ENCODE measurements at regions not wholly inside any gene's neighbourhood (a gene's known extent, or its start where the extent isn't known, plus 50 kb on each side); places are given as distances from the start of the nearest gene placed in this dataset.

GRCh38 chr1:57632401-57632800 lies 208.5 kb upstream of the DAB1 start:
- no peak for TF ChIP-seq CTCF (conservative IDR thresholded peaks at IDR 0.05)
- H3K27ac Mint-ChIP-seq = no peak overlapping the region
- no peaks in the 10 kb centered on the region for H3K9me3 Mint-ChIP-seq
- no peaks in the 10 kb centered on the region for H3K27me3 ChIP-seq (ENCODE audit: control insufficient read depth, insufficient read depth, low read length, poor library complexity, severe bottlenecking)
- no peak overlapping the region for H3K4me3 ChIP-seq (ENCODE audit: low read length)
- no peaks in the 10 kb centered on the region for H3K9me3 ChIP-seq (ENCODE audit: control insufficient read depth, low read length)
- DNase-seq = peak; percentile 55
- H3K9ac ChIP-seq (ENCODE audit: extremely low read depth, low read length, poor library complexity, severe bottlenecking) = no peak overlapping the region
- H3K36me3 ChIP-seq (ENCODE audit: control insufficient read depth, insufficient read depth, low read length) = no peaks in the 10 kb centered on the region
- no peak overlapping the region for H3K4me3 Mint-ChIP-seq
- no peaks in the 10 kb centered on the region for H3K4me1 ChIP-seq (ENCODE audit: control insufficient read depth, insufficient read depth, low read length)
- peaks cover 22% of the 10 kb centered on the region for H3K4me1 Mint-ChIP-seq
- 73 to 92% methylated on average over 1 to 3 of the region's 3 CpGs for WGBS, 2 experiments (ENCODE audit: insufficient coverage in 1 of 2, insufficient read length in 1 of 2)
- H3K27ac ChIP-seq (ENCODE audit: low read depth, low read length) = no peak overlapping the region
- H3K36me3 Mint-ChIP-seq (ENCODE audit: low read depth) = no peaks in the 10 kb centered on the region
- no peaks in the 10 kb centered on the region for H3K27me3 Mint-ChIP-seq (ENCODE audit: insufficient read depth)

- no peak overlapping the region for H3K4me3 Mint-ChIP-seq
- H3K9me3 Mint-ChIP-seq = no peaks in the 10 kb centered on the region
- Histone ChIP-seq H3K4me3 (ENCODE audit: low read length) (no peak overlapping the region), H3K36me3 (ENCODE audit: control insufficient read depth, insufficient read depth, low read length) (no peaks in the 10 kb centered on the region), H3K27me3 (ENCODE audit: control insufficient read depth, insufficient read depth, low read length, poor library complexity, severe bottlenecking) (no peaks in the 10 kb centered on the region), H3K9ac (ENCODE audit: extremely low read depth, low read length, poor library complexity, severe bottlenecking) (no peak overlapping the region), H3K27ac (ENCODE audit: low read depth, low read length) (no peak overlapping the region), H3K9me3 (ENCODE audit: control insufficient read depth, low read length) (no peaks in the 10 kb centered on the region), H3K4me1 (ENCODE audit: control insufficient read depth, insufficient read depth, low read length) (peaks cover 20% of the 10 kb centered on the region)
- no peak for TF ChIP-seq CTCF (conservative IDR thresholded peaks at IDR 0.05)
- H3K36me3 Mint-ChIP-seq (ENCODE audit: low read depth) = no peaks in the 10 kb centered on the region
- H3K27ac Mint-ChIP-seq = no peak overlapping the region
- no peak for DNase-seq
- peaks cover 46% of the 10 kb centered on the region for H3K4me1 Mint-ChIP-seq
- no peaks in the 10 kb centered on the region for H3K27me3 Mint-ChIP-seq (ENCODE audit: insufficient read depth)
These were observed 203.8 kb upstream of the DAB1 start for GRCh38 chr1:57627612-57628011.

- Mint-ChIP-seq H3K4me3 (peak overlapping the region; percentile 11), H3K4me1 (peaks cover 39% of the 10 kb centered on the region), H3K36me3 (ENCODE audit: low read depth) (no peaks in the 10 kb centered on the region), H3K27ac (no peak overlapping the region), H3K27me3 (ENCODE audit: insufficient read depth) (no peaks in the 10 kb centered on the region), H3K9me3 (no peaks in the 10 kb centered on the region)
- peak; percentile 63 for DNase-seq
- H3K27me3 ChIP-seq (ENCODE audit: control insufficient read depth, insufficient read depth, low read length, poor library complexity, severe bottlenecking) = no peaks in the 10 kb centered on the region
- H3K36me3 ChIP-seq (ENCODE audit: control insufficient read depth, insufficient read depth, low read length) = no peaks in the 10 kb centered on the region
- no peak overlapping the region for H3K4me3 ChIP-seq (ENCODE audit: low read length)
- H3K9me3 ChIP-seq (ENCODE audit: control insufficient read depth, low read length) = no peaks in the 10 kb centered on the region
- no peak overlapping the region for H3K9ac ChIP-seq (ENCODE audit: extremely low read depth, low read length, poor library complexity, severe bottlenecking)
- no peak overlapping the region for H3K27ac ChIP-seq (ENCODE audit: low read depth, low read length)
- 75 to 100% methylated on average over 2 to 3 of the region's 3 CpGs for WGBS, 2 experiments (ENCODE audit: insufficient coverage in 1 of 2, insufficient read length in 1 of 2)
- TF ChIP-seq CTCF (conservative IDR thresholded peaks at IDR 0.05) = no peak
- peaks cover 21% of the 10 kb centered on the region for H3K4me1 ChIP-seq (ENCODE audit: control insufficient read depth, insufficient read depth, low read length)
These were observed 200.1 kb upstream of the DAB1 start for GRCh38 chr1:57623791-57624538.
